AG09319 (cell line): ENCODE measurements at regions not wholly inside any gene's neighbourhood (a gene's known extent, or its start where the extent isn't known, plus 50 kb on each side); places are given as distances from the start of the nearest gene placed in this dataset.

Experiments used
- DNase-seq: peaks from one replicate; pipeline ENCODE4 v3.0.0-alpha.2; 2010; ENCODE audit warnings: low read depth; ENCODE audit errors: extremely low read depth
- CTCF ChIP-seq: IDR thresholded peaks from 2 replicates; pipeline ENCODE4 v1.5.1; 2011; ENCODE audit warnings: low read depth, mild to moderate bottlenecking, inconsistent platforms, low read length, moderate library complexity

- TF ChIP-seq CTCF: peak; percentile 52
- DNase-seq: peak; percentile 2
These were observed 1264.3 kb upstream of the ALCAM start for GRCh38 chr3:104102386-104102785.

GRCh38 chr3:104106276-104106675, 1260.4 kb upstream of the ALCAM start:
- DNase-seq: no peak
- TF ChIP-seq CTCF: no peak

- DNase-seq: no peak
- no peak for TF ChIP-seq CTCF
These were observed 1258.2 kb upstream of the ALCAM start for GRCh38 chr3:104108522-104108921.

GRCh38 chr3:104126463-104126862, 1240.2 kb upstream of the ALCAM start:
- no peak for DNase-seq

GRCh38 chr3:104126864-104127553, 1239.7 kb upstream of the ALCAM start:
- DNase-seq: no peak
- no peak for TF ChIP-seq CTCF

More at GRCh38 chr3:104126463-104126862, 1240.2 kb upstream of the ALCAM start:
- TF ChIP-seq CTCF: no peak

GRCh38 chr3:104127830-104128229, 1238.9 kb upstream of the ALCAM start:
- TF ChIP-seq CTCF: no peak
- no peak for DNase-seq

GRCh38 chr3:104132566-104133403, 1233.9 kb upstream of the ALCAM start:
- DNase-seq: no peak
- TF ChIP-seq CTCF: no peak
